ENCODE measurements at regions not wholly inside any gene's neighbourhood (a gene's known extent, or its start where the extent isn't known, plus 50 kb on each side); places are given as distances from the start of the nearest gene placed in this dataset.

DNA sequence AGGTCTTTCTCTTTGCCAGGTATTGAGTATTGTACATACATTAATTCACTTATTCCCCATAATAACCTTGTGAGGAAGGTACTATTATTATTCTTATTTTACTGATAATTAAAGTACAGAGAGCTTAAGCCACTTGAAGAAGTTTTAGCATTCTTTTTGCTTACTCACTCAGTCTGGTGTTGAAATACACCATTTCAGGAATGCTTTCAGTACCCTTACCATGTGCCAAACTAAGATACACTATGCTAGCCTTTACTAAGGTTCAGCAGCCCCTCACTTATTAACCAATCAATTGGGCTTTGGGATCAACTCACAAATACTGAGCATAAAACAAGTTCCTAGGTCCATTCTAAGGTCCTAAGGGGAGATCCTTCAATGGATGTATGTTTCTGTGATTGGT, 179.0 kb upstream of the FGF13 start:
- Mint-ChIP-seq H3K36me3 (ENCODE audit: low read depth) (no peaks in the 10 kb centered on the region; the same call in 2 of the 3 replicates), H3K27ac (no peak overlapping the region), H3K9me3 (no peaks in the 10 kb centered on the region), H3K4me1 (no peaks in the 10 kb centered on the region), H3K27me3 (ENCODE audit: insufficient read depth, low read depth, poor library complexity) (no peaks in the 10 kb centered on the region), H3K4me3 (no peak overlapping the region)
- Histone ChIP-seq H4K20me1 (replicated peaks; ENCODE audit: insufficient read depth) (no peaks in the 10 kb centered on the region), H3K36me3 (ENCODE audit: insufficient read depth) (no peaks in the 10 kb centered on the region), H3K4me3 (no peak overlapping the region), H3K79me2 (replicated peaks; ENCODE audit: insufficient read depth) (no peaks in the 10 kb centered on the region), H3K4me2 (no peak overlapping the region), H3K27me3 (ENCODE audit: insufficient read depth) (no peaks in the 10 kb centered on the region), H3F3A (replicated peaks; ENCODE audit: low read depth) (no peaks in the 10 kb centered on the region), H3K27ac (ENCODE audit: low read depth) (no peak overlapping the region), H2AFZ (no peak overlapping the region), H3K4me1 (ENCODE audit: insufficient read depth) (no peaks in the 10 kb centered on the region), H3K9me2 (ENCODE audit: insufficient read depth) (no peaks in the 10 kb centered on the region)
- no peak for TF ChIP-seq POLR2AphosphoS5 (IDR thresholded peaks at IDR 0.05; ENCODE audit: low read depth)
- TF ChIP-seq ZNF331 (CRISPR knock-in tag; IDR thresholded peaks at IDR 0.05; ENCODE audit: low read depth), result no peak
- TF ChIP-seq JUNB (IDR thresholded peaks at IDR 0.05; ENCODE audit: unreplicated experiment), result no peak
- TF ChIP-seq, protein P1, sequence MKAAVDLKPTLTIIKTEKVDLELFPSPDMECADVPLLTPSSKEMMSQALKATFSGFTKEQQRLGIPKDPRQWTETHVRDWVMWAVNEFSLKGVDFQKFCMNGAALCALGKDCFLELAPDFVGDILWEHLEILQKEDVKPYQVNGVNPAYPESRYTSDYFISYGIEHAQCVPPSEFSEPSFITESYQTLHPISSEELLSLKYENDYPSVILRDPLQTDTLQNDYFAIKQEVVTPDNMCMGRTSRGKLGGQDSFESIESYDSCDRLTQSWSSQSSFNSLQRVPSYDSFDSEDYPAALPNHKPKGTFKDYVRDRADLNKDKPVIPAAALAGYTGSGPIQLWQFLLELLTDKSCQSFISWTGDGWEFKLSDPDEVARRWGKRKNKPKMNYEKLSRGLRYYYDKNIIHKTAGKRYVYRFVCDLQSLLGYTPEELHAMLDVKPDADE (IDR thresholded peaks at IDR 0.05), result no peak
- no peak for TF ChIP-seq CREB1 (CRISPR knock-in tag; IDR thresholded peaks at IDR 0.05; ENCODE audit: low read depth)
- TF ChIP-seq EZH2 (IDR thresholded peaks at IDR 0.05; ENCODE audit: low read depth, unreplicated experiment), result no peak
- TF ChIP-seq, protein P2, sequence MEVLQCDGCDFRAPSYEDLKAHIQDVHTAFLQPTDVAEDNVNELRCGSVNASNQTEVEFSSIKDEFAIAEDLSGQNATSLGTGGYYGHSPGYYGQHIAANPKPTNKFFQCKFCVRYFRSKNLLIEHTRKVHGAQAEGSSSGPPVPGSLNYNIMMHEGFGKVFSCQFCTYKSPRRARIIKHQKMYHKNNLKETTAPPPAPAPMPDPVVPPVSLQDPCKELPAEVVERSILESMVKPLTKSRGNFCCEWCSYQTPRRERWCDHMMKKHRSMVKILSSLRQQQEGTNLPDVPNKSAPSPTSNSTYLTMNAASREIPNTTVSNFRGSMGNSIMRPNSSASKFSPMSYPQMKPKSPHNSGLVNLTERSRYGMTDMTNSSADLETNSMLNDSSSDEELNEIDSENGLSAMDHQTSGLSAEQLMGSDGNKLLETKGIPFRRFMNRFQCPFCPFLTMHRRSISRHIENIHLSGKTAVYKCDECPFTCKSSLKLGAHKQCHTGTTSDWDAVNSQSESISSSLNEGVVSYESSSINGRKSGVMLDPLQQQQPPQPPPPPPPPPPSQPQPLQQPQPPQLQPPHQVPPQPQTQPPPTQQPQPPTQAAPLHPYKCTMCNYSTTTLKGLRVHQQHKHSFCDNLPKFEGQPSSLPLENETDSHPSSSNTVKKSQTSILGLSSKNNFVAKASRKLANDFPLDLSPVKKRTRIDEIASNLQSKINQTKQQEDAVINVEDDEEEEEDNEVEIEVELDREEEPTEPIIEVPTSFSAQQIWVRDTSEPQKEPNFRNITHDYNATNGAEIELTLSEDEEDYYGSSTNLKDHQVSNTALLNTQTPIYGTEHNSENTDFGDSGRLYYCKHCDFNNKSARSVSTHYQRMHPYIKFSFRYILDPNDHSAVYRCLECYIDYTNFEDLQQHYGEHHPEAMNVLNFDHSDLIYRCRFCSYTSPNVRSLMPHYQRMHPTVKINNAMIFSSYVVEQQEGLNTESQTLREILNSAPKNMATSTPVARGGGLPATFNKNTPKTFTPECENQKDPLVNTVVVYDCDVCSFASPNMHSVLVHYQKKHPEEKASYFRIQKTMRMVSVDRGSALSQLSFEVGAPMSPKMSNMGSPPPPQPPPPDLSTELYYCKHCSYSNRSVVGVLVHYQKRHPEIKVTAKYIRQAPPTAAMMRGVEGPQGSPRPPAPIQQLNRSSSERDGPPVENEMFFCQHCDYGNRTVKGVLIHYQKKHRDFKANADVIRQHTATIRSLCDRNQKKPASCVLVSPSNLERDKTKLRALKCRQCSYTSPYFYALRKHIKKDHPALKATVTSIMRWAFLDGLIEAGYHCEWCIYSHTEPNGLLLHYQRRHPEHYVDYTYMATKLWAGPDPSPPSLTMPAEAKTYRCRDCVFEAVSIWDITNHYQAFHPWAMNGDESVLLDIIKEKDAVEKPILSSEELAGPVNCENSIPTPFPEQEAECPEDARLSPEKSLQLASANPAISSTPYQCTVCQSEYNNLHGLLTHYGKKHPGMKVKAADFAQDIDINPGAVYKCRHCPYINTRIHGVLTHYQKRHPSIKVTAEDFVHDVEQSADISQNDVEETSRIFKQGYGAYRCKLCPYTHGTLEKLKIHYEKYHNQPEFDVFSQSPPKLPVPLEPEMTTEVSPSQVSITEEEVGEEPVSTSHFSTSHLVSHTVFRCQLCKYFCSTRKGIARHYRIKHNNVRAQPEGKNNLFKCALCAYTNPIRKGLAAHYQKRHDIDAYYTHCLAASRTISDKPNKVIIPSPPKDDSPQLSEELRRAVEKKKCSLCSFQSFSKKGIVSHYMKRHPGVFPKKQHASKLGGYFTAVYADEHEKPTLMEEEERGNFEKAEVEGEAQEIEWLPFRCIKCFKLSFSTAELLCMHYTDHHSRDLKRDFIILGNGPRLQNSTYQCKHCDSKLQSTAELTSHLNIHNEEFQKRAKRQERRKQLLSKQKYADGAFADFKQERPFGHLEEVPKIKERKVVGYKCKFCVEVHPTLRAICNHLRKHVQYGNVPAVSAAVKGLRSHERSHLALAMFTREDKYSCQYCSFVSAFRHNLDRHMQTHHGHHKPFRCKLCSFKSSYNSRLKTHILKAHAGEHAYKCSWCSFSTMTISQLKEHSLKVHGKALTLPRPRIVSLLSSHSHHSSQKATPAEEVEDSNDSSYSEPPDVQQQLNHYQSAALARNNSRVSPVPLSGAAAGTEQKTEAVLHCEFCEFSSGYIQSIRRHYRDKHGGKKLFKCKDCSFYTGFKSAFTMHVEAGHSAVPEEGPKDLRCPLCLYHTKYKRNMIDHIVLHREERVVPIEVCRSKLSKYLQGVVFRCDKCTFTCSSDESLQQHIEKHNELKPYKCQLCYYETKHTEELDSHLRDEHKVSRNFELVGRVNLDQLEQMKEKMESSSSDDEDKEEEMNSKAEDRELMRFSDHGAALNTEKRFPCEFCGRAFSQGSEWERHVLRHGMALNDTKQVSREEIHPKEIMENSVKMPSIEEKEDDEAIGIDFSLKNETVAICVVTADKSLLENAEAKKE (CRISPR knock-in tag; IDR thresholded peaks at IDR 0.05), result no peak
- TF ChIP-seq NANOG (IDR thresholded peaks at IDR 0.05; ENCODE audit: borderline replicate concordance), result no peak
- TF ChIP-seq, protein P3, sequence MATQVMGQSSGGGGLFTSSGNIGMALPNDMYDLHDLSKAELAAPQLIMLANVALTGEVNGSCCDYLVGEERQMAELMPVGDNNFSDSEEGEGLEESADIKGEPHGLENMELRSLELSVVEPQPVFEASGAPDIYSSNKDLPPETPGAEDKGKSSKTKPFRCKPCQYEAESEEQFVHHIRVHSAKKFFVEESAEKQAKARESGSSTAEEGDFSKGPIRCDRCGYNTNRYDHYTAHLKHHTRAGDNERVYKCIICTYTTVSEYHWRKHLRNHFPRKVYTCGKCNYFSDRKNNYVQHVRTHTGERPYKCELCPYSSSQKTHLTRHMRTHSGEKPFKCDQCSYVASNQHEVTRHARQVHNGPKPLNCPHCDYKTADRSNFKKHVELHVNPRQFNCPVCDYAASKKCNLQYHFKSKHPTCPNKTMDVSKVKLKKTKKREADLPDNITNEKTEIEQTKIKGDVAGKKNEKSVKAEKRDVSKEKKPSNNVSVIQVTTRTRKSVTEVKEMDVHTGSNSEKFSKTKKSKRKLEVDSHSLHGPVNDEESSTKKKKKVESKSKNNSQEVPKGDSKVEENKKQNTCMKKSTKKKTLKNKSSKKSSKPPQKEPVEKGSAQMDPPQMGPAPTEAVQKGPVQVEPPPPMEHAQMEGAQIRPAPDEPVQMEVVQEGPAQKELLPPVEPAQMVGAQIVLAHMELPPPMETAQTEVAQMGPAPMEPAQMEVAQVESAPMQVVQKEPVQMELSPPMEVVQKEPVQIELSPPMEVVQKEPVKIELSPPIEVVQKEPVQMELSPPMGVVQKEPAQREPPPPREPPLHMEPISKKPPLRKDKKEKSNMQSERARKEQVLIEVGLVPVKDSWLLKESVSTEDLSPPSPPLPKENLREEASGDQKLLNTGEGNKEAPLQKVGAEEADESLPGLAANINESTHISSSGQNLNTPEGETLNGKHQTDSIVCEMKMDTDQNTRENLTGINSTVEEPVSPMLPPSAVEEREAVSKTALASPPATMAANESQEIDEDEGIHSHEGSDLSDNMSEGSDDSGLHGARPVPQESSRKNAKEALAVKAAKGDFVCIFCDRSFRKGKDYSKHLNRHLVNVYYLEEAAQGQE (IDR thresholded peaks at IDR 0.05; ENCODE audit: unreplicated experiment), result no peak
- TF ChIP-seq, protein P4, sequence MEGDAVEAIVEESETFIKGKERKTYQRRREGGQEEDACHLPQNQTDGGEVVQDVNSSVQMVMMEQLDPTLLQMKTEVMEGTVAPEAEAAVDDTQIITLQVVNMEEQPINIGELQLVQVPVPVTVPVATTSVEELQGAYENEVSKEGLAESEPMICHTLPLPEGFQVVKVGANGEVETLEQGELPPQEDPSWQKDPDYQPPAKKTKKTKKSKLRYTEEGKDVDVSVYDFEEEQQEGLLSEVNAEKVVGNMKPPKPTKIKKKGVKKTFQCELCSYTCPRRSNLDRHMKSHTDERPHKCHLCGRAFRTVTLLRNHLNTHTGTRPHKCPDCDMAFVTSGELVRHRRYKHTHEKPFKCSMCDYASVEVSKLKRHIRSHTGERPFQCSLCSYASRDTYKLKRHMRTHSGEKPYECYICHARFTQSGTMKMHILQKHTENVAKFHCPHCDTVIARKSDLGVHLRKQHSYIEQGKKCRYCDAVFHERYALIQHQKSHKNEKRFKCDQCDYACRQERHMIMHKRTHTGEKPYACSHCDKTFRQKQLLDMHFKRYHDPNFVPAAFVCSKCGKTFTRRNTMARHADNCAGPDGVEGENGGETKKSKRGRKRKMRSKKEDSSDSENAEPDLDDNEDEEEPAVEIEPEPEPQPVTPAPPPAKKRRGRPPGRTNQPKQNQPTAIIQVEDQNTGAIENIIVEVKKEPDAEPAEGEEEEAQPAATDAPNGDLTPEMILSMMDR (conservative IDR thresholded peaks at IDR 0.05; ENCODE audit: low read depth in 2 of 2), result no peak
- TF ChIP-seq EZH2phosphoT487 (IDR thresholded peaks at IDR 0.05; ENCODE audit: unreplicated experiment), result no peak
- TF ChIP-seq STAT1 (IDR thresholded peaks at IDR 0.05; ENCODE audit: unreplicated experiment), result no peak
- no peak for DNase-seq (ENCODE audit: low spot score)
- no peak for ATAC-seq
